PC-3 (cell line): ENCODE measurements at regions not wholly inside any gene's neighbourhood (a gene's known extent, or its start where the extent isn't known, plus 50 kb on each side); places are given as distances from the start of the nearest gene placed in this dataset.

ENCODE experiments used
- EZH2 ChIP-seq: fragments of 300-600 bp; sonication (generic); IDR thresholded peaks from one replicate; pipeline ENCODE4 v1.6.1; 2017; ENCODE audit warnings: antibody characterized with exemption, mild to moderate bottlenecking, low read length; ENCODE audit not compliant: unreplicated experiment
- EZH2phosphoT487 ChIP-seq: fragments of 300-600 bp; sonication (generic); IDR thresholded peaks from 2 replicates; pipeline ENCODE4 v1.6.1; 2018; ENCODE audit warnings: mild to moderate bottlenecking, antibody characterized with exemption, low read length, borderline replicate concordance
- TF ChIP-seq, protein P1 (sequence below): fragments of 300-600 bp; sonication (generic); conservative IDR thresholded peaks from 2 replicates; pipeline ENCODE4 v1.5.1; 2017; ENCODE audit warnings: antibody characterized with exemption, low read depth, mild to moderate bottlenecking, low read length

DNA sequence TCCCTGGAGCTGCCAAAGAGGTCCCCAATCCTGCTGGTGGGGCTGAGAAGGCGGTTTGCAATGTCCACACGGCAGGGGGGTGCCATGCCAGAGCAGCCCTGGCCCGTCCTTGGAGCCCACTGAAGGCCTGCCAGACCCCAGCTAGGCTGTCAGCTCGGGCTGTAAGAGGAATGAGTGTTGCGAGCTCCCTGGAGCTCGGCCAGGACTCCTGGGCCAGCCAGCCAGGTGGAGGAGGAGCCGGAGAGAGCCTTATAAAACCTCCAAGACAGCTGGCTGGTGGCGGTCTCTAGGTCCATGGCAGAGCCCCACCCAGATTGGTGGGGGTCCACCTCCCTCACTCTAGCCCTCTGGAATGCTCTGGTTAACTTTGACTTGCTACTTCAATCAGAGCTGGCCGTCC, 55.1 kb upstream of the CALN1 start:
- TF ChIP-seq, protein P1, sequence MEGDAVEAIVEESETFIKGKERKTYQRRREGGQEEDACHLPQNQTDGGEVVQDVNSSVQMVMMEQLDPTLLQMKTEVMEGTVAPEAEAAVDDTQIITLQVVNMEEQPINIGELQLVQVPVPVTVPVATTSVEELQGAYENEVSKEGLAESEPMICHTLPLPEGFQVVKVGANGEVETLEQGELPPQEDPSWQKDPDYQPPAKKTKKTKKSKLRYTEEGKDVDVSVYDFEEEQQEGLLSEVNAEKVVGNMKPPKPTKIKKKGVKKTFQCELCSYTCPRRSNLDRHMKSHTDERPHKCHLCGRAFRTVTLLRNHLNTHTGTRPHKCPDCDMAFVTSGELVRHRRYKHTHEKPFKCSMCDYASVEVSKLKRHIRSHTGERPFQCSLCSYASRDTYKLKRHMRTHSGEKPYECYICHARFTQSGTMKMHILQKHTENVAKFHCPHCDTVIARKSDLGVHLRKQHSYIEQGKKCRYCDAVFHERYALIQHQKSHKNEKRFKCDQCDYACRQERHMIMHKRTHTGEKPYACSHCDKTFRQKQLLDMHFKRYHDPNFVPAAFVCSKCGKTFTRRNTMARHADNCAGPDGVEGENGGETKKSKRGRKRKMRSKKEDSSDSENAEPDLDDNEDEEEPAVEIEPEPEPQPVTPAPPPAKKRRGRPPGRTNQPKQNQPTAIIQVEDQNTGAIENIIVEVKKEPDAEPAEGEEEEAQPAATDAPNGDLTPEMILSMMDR: no peak
- no peak for TF ChIP-seq EZH2phosphoT487
- TF ChIP-seq EZH2: no peak
